ENCODE measurements at regions not wholly inside any gene's neighbourhood (a gene's known extent, or its start where the extent isn't known, plus 50 kb on each side); places are given as distances from the start of the nearest gene placed in this dataset.

DNA sequence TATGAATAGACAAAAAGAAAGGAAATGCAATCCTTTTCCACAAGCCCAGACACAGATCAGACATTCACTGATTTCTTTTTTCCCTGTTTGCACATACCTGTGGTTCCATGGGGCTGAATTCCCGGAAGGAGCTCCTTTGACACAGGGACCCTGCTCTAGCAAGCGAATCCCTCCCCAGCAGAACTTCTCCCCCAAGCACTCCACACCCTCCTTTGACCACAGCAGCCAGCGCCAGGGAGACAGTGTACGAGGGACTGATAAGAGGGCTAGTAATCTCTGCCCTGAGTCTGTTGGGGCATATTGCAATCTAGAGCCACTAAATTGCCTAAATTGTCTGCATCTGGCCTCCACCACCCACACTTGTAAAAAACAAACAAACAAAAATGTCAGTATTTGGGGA lies 83.4 kb upstream of the NTF3 start:
- no peak for DNase-seq (ENCODE audit: insufficient read length, low spot score, missing footprints)

DNA sequence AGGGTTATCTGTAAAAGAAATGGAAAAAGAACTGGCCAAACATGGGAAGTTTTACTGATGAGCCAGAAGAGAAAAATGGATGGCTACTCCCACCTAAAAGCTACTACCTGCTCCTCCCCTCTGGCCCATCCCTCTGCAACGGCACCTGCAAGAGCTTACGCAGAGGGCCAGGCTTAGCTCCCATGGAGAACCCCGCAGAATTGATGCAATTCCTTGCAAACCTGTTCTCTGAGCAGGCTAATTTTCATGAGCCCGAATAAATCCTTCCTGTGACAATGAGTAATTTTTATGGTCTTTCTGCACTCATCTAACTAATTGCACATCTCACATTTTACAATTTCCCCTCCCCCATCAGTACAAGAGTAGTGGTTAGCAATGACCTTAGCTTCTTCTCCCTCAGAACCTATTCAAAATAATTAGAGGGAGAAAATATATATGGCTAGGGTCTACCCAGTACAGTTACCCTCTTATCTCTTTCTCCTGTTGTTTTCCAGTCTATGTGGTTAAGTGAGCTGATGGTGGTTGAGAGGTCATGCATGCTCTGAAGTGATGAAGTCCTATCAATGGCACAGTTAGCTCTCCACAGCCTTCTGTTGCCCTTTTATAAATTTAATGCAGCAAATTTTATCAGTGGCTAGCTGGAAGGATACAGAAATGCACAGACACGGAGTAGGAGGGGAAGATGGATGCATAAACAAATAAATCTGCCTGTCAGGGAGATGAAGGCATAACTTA lies 67.7 kb upstream of the NTF3 start:
- no peak overlapping the region for H3K27ac ChIP-seq (ENCODE audit: low read depth, low read length)
- H3K79me2 ChIP-seq (ENCODE audit: insufficient read depth, low read length) = no peaks in the 10 kb centered on the region
- no peaks in the 10 kb centered on the region for H3K27me3 ChIP-seq (ENCODE audit: insufficient read depth, low read length)
- DNase-seq (ENCODE audit: insufficient read length, low spot score, missing footprints) = no peak
- no peaks in the 10 kb centered on the region for H3K9me3 ChIP-seq (ENCODE audit: low read depth, low read length)
- TF ChIP-seq, protein P1, sequence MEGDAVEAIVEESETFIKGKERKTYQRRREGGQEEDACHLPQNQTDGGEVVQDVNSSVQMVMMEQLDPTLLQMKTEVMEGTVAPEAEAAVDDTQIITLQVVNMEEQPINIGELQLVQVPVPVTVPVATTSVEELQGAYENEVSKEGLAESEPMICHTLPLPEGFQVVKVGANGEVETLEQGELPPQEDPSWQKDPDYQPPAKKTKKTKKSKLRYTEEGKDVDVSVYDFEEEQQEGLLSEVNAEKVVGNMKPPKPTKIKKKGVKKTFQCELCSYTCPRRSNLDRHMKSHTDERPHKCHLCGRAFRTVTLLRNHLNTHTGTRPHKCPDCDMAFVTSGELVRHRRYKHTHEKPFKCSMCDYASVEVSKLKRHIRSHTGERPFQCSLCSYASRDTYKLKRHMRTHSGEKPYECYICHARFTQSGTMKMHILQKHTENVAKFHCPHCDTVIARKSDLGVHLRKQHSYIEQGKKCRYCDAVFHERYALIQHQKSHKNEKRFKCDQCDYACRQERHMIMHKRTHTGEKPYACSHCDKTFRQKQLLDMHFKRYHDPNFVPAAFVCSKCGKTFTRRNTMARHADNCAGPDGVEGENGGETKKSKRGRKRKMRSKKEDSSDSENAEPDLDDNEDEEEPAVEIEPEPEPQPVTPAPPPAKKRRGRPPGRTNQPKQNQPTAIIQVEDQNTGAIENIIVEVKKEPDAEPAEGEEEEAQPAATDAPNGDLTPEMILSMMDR (IDR thresholded peaks at IDR 0.05; ENCODE audit: extremely low read depth, low read depth, low read length) = no peak
- no peak overlapping the region for H3K4me2 ChIP-seq (ENCODE audit: insufficient read depth, low read length)
- no peaks in the 10 kb centered on the region for H4K20me1 ChIP-seq (ENCODE audit: insufficient read depth, low read length)
- no peaks in the 10 kb centered on the region for H3K4me1 ChIP-seq (ENCODE audit: insufficient read depth, low read length)
- H3K36me3 ChIP-seq (ENCODE audit: insufficient read depth, low read length) = no peaks in the 10 kb centered on the region
- no peak overlapping the region for H3K4me3 ChIP-seq (ENCODE audit: insufficient read depth, low read length)
- H2AFZ ChIP-seq (ENCODE audit: low read length) = no peak overlapping the region

More for the DNA sequence above, 83.4 kb upstream of the NTF3 start:
- H3K79me2 ChIP-seq (ENCODE audit: insufficient read depth, low read length) = no peaks in the 10 kb centered on the region
- no peaks in the 10 kb centered on the region for H3K4me1 ChIP-seq (ENCODE audit: insufficient read depth, low read length)
- H2AFZ ChIP-seq (ENCODE audit: low read length) = no peak overlapping the region
- no peak overlapping the region for H3K4me3 ChIP-seq (ENCODE audit: insufficient read depth, low read length)
- H3K4me2 ChIP-seq (ENCODE audit: insufficient read depth, low read length) = no peak overlapping the region
- TF ChIP-seq, protein P1 (IDR thresholded peaks at IDR 0.05; ENCODE audit: extremely low read depth, low read depth, low read length) = no peak
- no peaks in the 10 kb centered on the region for H3K27me3 ChIP-seq (ENCODE audit: insufficient read depth, low read length)
- no peaks in the 10 kb centered on the region for H4K20me1 ChIP-seq (ENCODE audit: insufficient read depth, low read length)
- H3K9me3 ChIP-seq (ENCODE audit: low read depth, low read length) = peaks cover 3% of the 10 kb centered on the region
- no peaks in the 10 kb centered on the region for H3K36me3 ChIP-seq (ENCODE audit: insufficient read depth, low read length)
- H3K27ac ChIP-seq (ENCODE audit: low read depth, low read length) = no peak overlapping the region

DNA sequence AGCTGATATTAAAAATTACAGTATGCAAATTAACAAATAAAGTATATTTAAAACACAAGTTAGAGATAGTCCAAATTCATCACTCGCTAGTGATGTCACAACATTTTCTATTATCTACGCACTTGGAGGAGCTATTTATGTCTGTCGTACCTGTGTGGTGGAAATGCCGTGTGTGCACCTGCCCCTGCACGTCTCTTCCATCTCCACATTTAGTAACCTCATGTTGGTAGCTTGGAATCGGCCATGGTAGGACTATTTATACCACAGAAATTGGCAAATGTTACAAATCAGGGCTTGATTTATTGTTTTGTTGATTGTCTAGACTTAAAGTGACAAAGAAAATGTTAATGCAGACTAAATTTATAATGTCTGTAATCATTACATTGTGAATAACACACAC lies 62.6 kb upstream of the NTF3 start:
- Histone ChIP-seq H3K4me3 (ENCODE audit: insufficient read depth, low read length) (no peak overlapping the region), H3K79me2 (ENCODE audit: insufficient read depth, low read length) (no peaks in the 10 kb centered on the region), H2AFZ (ENCODE audit: low read length) (no peak overlapping the region), H3K27ac (ENCODE audit: low read depth, low read length) (no peak overlapping the region), H3K27me3 (ENCODE audit: insufficient read depth, low read length) (no peaks in the 10 kb centered on the region), H4K20me1 (ENCODE audit: insufficient read depth, low read length) (no peaks in the 10 kb centered on the region), H3K4me1 (ENCODE audit: insufficient read depth, low read length) (no peaks in the 10 kb centered on the region), H3K9me3 (ENCODE audit: low read depth, low read length) (peaks cover 1% of the 10 kb centered on the region), H3K36me3 (ENCODE audit: insufficient read depth, low read length) (no peaks in the 10 kb centered on the region), H3K4me2 (ENCODE audit: insufficient read depth, low read length) (no peak overlapping the region)
- TF ChIP-seq, protein P1 (IDR thresholded peaks at IDR 0.05; ENCODE audit: extremely low read depth, low read depth, low read length) = no peak
- no peak for DNase-seq (ENCODE audit: insufficient read length, low spot score, missing footprints)

DNA sequence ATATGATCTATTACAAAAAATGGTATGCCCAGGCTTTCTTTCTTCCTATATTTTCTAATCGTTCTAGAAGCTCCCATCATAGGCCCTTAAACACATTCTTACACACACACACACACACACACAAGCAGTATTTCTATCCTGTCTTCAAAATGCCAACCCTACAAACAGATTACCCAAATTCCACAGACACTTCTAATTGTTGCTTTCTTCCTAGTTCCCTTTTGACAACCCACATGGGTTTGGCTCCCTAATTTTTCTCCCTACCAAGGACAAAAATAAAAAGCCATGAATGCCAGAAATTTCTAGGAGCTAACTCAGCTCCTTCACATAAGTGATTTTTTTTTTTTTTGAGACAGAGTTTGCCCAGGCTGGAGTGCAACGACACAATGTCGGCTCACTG lies 60.3 kb upstream of the NTF3 start:
- TF ChIP-seq, protein P1 (IDR thresholded peaks at IDR 0.05; ENCODE audit: extremely low read depth, low read depth, low read length) = no peak
- Histone ChIP-seq H3K4me1 (ENCODE audit: insufficient read depth, low read length) (no peaks in the 10 kb centered on the region), H2AFZ (ENCODE audit: low read length) (no peak overlapping the region), H3K27me3 (ENCODE audit: insufficient read depth, low read length) (no peaks in the 10 kb centered on the region), H3K4me3 (ENCODE audit: insufficient read depth, low read length) (no peak overlapping the region), H3K79me2 (ENCODE audit: insufficient read depth, low read length) (no peaks in the 10 kb centered on the region), H3K4me2 (ENCODE audit: insufficient read depth, low read length) (no peak overlapping the region), H3K36me3 (ENCODE audit: insufficient read depth, low read length) (no peaks in the 10 kb centered on the region), H4K20me1 (ENCODE audit: insufficient read depth, low read length) (no peaks in the 10 kb centered on the region), H3K9me3 (ENCODE audit: low read depth, low read length) (peaks cover 4% of the 10 kb centered on the region), H3K27ac (ENCODE audit: low read depth, low read length) (no peak overlapping the region)
- no peak for DNase-seq (ENCODE audit: insufficient read length, low spot score, missing footprints)

Data from osteoblast (primary cell).